Neural progenitor cell (in vitro differentiated cells): ENCODE measurements at regions not wholly inside any gene's neighbourhood (a gene's known extent, or its start where the extent isn't known, plus 50 kb on each side); places are given as distances from the start of the nearest gene placed in this dataset.

ENCODE experiments used
- EZH2 ChIP-seq: fragments of 200-600 bp; sonication (generic); IDR thresholded peaks from 2 replicates; pipeline ENCODE4 v1.6.1; 2017; ENCODE audit warnings: antibody characterized with exemption, mild to moderate bottlenecking, moderate library complexity
- TF ChIP-seq, protein P1 (sequence below): fragments of 200-600 bp; sonication (generic); IDR thresholded peaks from 2 replicates; pipeline ENCODE4 v1.5.1; 2017; ENCODE audit warnings: antibody characterized with exemption, mild to moderate bottlenecking

DNA sequence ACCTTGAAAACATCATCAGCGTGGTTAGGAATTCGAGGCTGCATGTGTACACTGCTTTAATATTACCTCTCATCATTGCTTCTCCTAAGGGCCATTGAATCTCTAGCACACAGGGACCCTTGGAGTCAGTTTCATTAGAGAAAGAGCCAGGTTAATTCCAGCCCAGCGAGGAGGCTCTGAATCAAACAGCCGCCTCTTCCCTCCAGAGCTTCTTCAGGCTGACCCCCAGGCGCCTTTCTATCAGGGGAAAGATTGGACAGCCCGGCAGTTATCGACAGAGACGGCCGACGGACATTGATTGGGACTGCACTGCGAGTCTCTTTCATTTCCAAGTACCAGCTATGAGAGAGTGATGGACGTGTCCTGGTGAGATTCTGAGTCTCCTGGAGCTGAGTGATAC is 159.2 kb downstream of the ANKRD60 start:
- TF ChIP-seq, protein P1, sequence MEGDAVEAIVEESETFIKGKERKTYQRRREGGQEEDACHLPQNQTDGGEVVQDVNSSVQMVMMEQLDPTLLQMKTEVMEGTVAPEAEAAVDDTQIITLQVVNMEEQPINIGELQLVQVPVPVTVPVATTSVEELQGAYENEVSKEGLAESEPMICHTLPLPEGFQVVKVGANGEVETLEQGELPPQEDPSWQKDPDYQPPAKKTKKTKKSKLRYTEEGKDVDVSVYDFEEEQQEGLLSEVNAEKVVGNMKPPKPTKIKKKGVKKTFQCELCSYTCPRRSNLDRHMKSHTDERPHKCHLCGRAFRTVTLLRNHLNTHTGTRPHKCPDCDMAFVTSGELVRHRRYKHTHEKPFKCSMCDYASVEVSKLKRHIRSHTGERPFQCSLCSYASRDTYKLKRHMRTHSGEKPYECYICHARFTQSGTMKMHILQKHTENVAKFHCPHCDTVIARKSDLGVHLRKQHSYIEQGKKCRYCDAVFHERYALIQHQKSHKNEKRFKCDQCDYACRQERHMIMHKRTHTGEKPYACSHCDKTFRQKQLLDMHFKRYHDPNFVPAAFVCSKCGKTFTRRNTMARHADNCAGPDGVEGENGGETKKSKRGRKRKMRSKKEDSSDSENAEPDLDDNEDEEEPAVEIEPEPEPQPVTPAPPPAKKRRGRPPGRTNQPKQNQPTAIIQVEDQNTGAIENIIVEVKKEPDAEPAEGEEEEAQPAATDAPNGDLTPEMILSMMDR, result no peak
- TF ChIP-seq EZH2, result no peak
